ENCODE measurements at regions not wholly inside any gene's neighbourhood (a gene's known extent, or its start where the extent isn't known, plus 50 kb on each side); places are given as distances from the start of the nearest gene placed in this dataset.

- Histone ChIP-seq H3K36me3 (replicated peaks; ENCODE audit: insufficient read depth, low read depth) (no peaks in the 10 kb centered on the region), H3K4me1 (ENCODE audit: insufficient read depth) (peaks cover 4% of the 10 kb centered on the region), H4K20me1 (ENCODE audit: insufficient read depth, poor library complexity, severe bottlenecking) (no peaks in the 10 kb centered on the region), H3K9me2 (replicated peaks; ENCODE audit: insufficient read depth) (no peaks in the 10 kb centered on the region), H2AFZ (no peak overlapping the region), H3K4me3 (no peak overlapping the region), H3K27ac (no peak overlapping the region), H3K79me2 (no peaks in the 10 kb centered on the region), H3K9me3 (ENCODE audit: low read depth) (no peaks in the 10 kb centered on the region), H3K27me3 (no peaks in the 10 kb centered on the region), H3K4me2 (no peak overlapping the region)
- no peak for DNase-seq (ENCODE audit: low spot score)
- WGBS (ENCODE audit: low lambda C conversion rate, missing lambda C conversion rate), result 75% methylated on average over 4 of the region's 4 CpGs
- no peak for TF ChIP-seq EZH2 (IDR thresholded peaks at IDR 0.05; ENCODE audit: borderline replicate concordance)
- TF ChIP-seq EZH2phosphoT487 (IDR thresholded peaks at IDR 0.05; ENCODE audit: low read depth, severe bottlenecking, unreplicated experiment), result no peak
- TF ChIP-seq CTCF (IDR thresholded peaks at IDR 0.05; ENCODE audit: poor library complexity), result no peak
Measured at GRCh38 chr17:72299100-72299499, 178.3 kb downstream of the SOX9 start.

- no peak for TF ChIP-seq EZH2phosphoT487 (IDR thresholded peaks at IDR 0.05; ENCODE audit: low read depth, severe bottlenecking, unreplicated experiment)
- no peak for TF ChIP-seq EZH2 (IDR thresholded peaks at IDR 0.05; ENCODE audit: borderline replicate concordance)
- TF ChIP-seq CTCF (IDR thresholded peaks at IDR 0.05; ENCODE audit: poor library complexity), result no peak
- H3K36me3 ChIP-seq (replicated peaks; ENCODE audit: insufficient read depth, low read depth), result no peaks in the 10 kb centered on the region
- H3K27me3 ChIP-seq, result no peaks in the 10 kb centered on the region
- H3K27ac ChIP-seq, result no peak overlapping the region
- WGBS (ENCODE audit: low lambda C conversion rate, missing lambda C conversion rate), result 63% methylated on average over 5 of the region's 5 CpGs
- H3K9me3 ChIP-seq (ENCODE audit: low read depth), result no peaks in the 10 kb centered on the region
- peaks cover 4% of the 10 kb centered on the region for H3K4me1 ChIP-seq (ENCODE audit: insufficient read depth)
- no peak overlapping the region for H3K4me2 ChIP-seq
- no peaks in the 10 kb centered on the region for H4K20me1 ChIP-seq (ENCODE audit: insufficient read depth, poor library complexity, severe bottlenecking)
- DNase-seq (ENCODE audit: low spot score), result no peak
- H3K79me2 ChIP-seq, result no peaks in the 10 kb centered on the region
- peak overlapping the region; percentile 14 for H2AFZ ChIP-seq
- H3K4me3 ChIP-seq, result no peak overlapping the region
- H3K9me2 ChIP-seq (replicated peaks; ENCODE audit: insufficient read depth), result no peaks in the 10 kb centered on the region
Measured at GRCh38 chr17:72299592-72299991, 178.8 kb downstream of the SOX9 start.

- H3K36me3 ChIP-seq (replicated peaks; ENCODE audit: insufficient read depth, low read depth), result no peaks in the 10 kb centered on the region
- peak overlapping the region; percentile 23 for H3K27ac ChIP-seq
- H4K20me1 ChIP-seq (ENCODE audit: insufficient read depth, poor library complexity, severe bottlenecking), result no peaks in the 10 kb centered on the region
- H3K27me3 ChIP-seq, result no peaks in the 10 kb centered on the region
- H3K4me3 ChIP-seq, result no peak overlapping the region
- H3K4me2 ChIP-seq, result no peak overlapping the region
- H2AFZ ChIP-seq, result no peak overlapping the region
- H3K9me3 ChIP-seq (ENCODE audit: low read depth), result no peaks in the 10 kb centered on the region
- TF ChIP-seq EZH2 (IDR thresholded peaks at IDR 0.05; ENCODE audit: borderline replicate concordance) (no peak), CTCF (IDR thresholded peaks at IDR 0.05; ENCODE audit: poor library complexity) (no peak), EZH2phosphoT487 (IDR thresholded peaks at IDR 0.05; ENCODE audit: low read depth, severe bottlenecking, unreplicated experiment) (no peak)
- 60% methylated on average over 2 of the region's 2 CpGs for whole genome bisulfite sequencing (ENCODE audit: low lambda C conversion rate, missing lambda C conversion rate)
- DNase-seq (ENCODE audit: low spot score), result no peak
- H3K79me2 ChIP-seq, result no peaks in the 10 kb centered on the region
- peaks cover 11% of the 10 kb centered on the region for H3K4me1 ChIP-seq (ENCODE audit: insufficient read depth)
- H3K9me2 ChIP-seq (replicated peaks; ENCODE audit: insufficient read depth), result no peaks in the 10 kb centered on the region
Measured at GRCh38 chr17:72301887-72302286, 181.1 kb downstream of the SOX9 start.

GRCh38 chr17:72302735-72303134, 181.9 kb downstream of the SOX9 start:
- no peak overlapping the region for H3K4me2 ChIP-seq
- H3K9me2 ChIP-seq (replicated peaks; ENCODE audit: insufficient read depth), result no peaks in the 10 kb centered on the region
- H3K4me1 ChIP-seq (ENCODE audit: insufficient read depth), result peaks cover 11% of the 10 kb centered on the region
- WGBS (ENCODE audit: low lambda C conversion rate, missing lambda C conversion rate), result 91% methylated on average over 4 of the region's 4 CpGs
- no peak overlapping the region for H3K4me3 ChIP-seq
- no peaks in the 10 kb centered on the region for H4K20me1 ChIP-seq (ENCODE audit: insufficient read depth, poor library complexity, severe bottlenecking)
- DNase-seq (ENCODE audit: low spot score), result no peak
- H3K79me2 ChIP-seq, result no peaks in the 10 kb centered on the region
- no peaks in the 10 kb centered on the region for H3K9me3 ChIP-seq (ENCODE audit: low read depth)
- H3K36me3 ChIP-seq (replicated peaks; ENCODE audit: insufficient read depth, low read depth), result no peaks in the 10 kb centered on the region
- no peak for TF ChIP-seq EZH2phosphoT487 (IDR thresholded peaks at IDR 0.05; ENCODE audit: low read depth, severe bottlenecking, unreplicated experiment)
- TF ChIP-seq EZH2 (IDR thresholded peaks at IDR 0.05; ENCODE audit: borderline replicate concordance), result no peak
- no peak for TF ChIP-seq CTCF (IDR thresholded peaks at IDR 0.05; ENCODE audit: poor library complexity)
- no peak overlapping the region for H3K27ac ChIP-seq
- no peak overlapping the region for H2AFZ ChIP-seq
- no peaks in the 10 kb centered on the region for H3K27me3 ChIP-seq
